GM21390 (cell line): ENCODE measurements at regions not wholly inside any gene's neighbourhood (a gene's known extent, or its start where the extent isn't known, plus 50 kb on each side); places are given as distances from the start of the nearest gene placed in this dataset.
"Not testable (repeated sequence)": the region's sequence is repeated elsewhere in the genome, so short reads cannot be mapped to it uniquely, and the experiment has no call there.

Experiments used
- ATAC-seq: cut with Tn5 transposase; IDR thresholded peaks from one replicate; pipeline ENCODE4 v1.9.1; 2021; ENCODE audit not compliant: unreplicated experiment

- ATAC-seq, result no peak
Measured at GRCh38 chr1:221555689-221556433, 186.0 kb downstream of the DUSP10 start.

- ATAC-seq, result no peak
Measured at GRCh38 chr1:221556435-221556834, 185.5 kb downstream of the DUSP10 start.

- ATAC-seq, result no peak
Measured at GRCh38 chr1:221557013-221557412, 184.9 kb downstream of the DUSP10 start.

GRCh38 chr1:221558396-221558795 is 183.5 kb downstream of the DUSP10 start:
- no peak for ATAC-seq

GRCh38 chr1:221559911-221560310 is 182.0 kb downstream of the DUSP10 start:
- no peak for ATAC-seq

GRCh38 chr1:221562542-221563475 is 179.1 kb downstream of the DUSP10 start:
- no peak for ATAC-seq

- ATAC-seq, result no peak
Measured at GRCh38 chr1:221563476-221563921, 178.4 kb downstream of the DUSP10 start.

- ATAC-seq, result no peak
Measured at GRCh38 chr1:221564891-221565290, 177.0 kb downstream of the DUSP10 start.

- ATAC-seq, result no peak
Measured at GRCh38 chr1:221565711-221566110, 176.2 kb downstream of the DUSP10 start.

GRCh38 chr1:221567859-221568507 is 173.9 kb downstream of the DUSP10 start:
- ATAC-seq, result no peak

GRCh38 chr1:221573756-221574155 is 168.1 kb downstream of the DUSP10 start:
- ATAC-seq, result no peak

GRCh38 chr1:221574529-221574928 is 167.4 kb downstream of the DUSP10 start:
- no peak for ATAC-seq

- ATAC-seq, result no peak
Measured at GRCh38 chr1:221575605-221576004, 166.3 kb downstream of the DUSP10 start.

- no peak for ATAC-seq
Measured at GRCh38 chr1:221576268-221576667, 165.6 kb downstream of the DUSP10 start.

- ATAC-seq, result no peak
Measured at GRCh38 chr1:221583465-221583864, 158.4 kb downstream of the DUSP10 start.

- not testable (repeated sequence) for ATAC-seq
Measured at GRCh38 chr1:221587013-221587412, 154.9 kb downstream of the DUSP10 start.

GRCh38 chr1:221591250-221591649 is 150.6 kb downstream of the DUSP10 start:
- not testable (repeated sequence) for ATAC-seq

- ATAC-seq, result no peak
Measured at GRCh38 chr1:221594576-221594975, 147.3 kb downstream of the DUSP10 start.

GRCh38 chr1:221598122-221598521 is 143.8 kb downstream of the DUSP10 start:
- ATAC-seq, result no peak

GRCh38 chr1:221601166-221601565 is 140.7 kb downstream of the DUSP10 start:
- no peak for ATAC-seq

- no peak for ATAC-seq
Measured at GRCh38 chr1:221602830-221603229, 139.1 kb downstream of the DUSP10 start.
